GM21526 (cell line): ENCODE measurements at regions not wholly inside any gene's neighbourhood (a gene's known extent, or its start where the extent isn't known, plus 50 kb on each side); places are given as distances from the start of the nearest gene placed in this dataset.

ENCODE experiments used
- ATAC-seq: cut with Tn5 transposase; IDR thresholded peaks from one replicate; pipeline ENCODE4 v1.9.1; 2021; ENCODE audit warnings: moderate library complexity; ENCODE audit not compliant: unreplicated experiment, low FRiP score

GRCh38 chr14:97369901-97370300 lies 572.7 kb downstream of the VRK1 start:
- no peak for ATAC-seq

GRCh38 chr14:97376310-97376709 lies 579.1 kb downstream of the VRK1 start:
- ATAC-seq, result no peak

GRCh38 chr14:97377550-97377949 lies 580.4 kb downstream of the VRK1 start:
- no peak for ATAC-seq

- ATAC-seq, result no peak
These were observed 581.9 kb downstream of the VRK1 start for GRCh38 chr14:97379091-97379531.

- ATAC-seq, result no peak
These were observed 583.4 kb downstream of the VRK1 start for GRCh38 chr14:97380539-97380941.

GRCh38 chr14:97381309-97381708 lies 584.1 kb downstream of the VRK1 start:
- ATAC-seq, result no peak

- no peak for ATAC-seq
These were observed 585.5 kb downstream of the VRK1 start for GRCh38 chr14:97382616-97383226.

GRCh38 chr14:97385727-97386126 lies 588.5 kb downstream of the VRK1 start:
- ATAC-seq, result no peak

GRCh38 chr14:97387252-97387874 lies 590.2 kb downstream of the VRK1 start:
- ATAC-seq, result no peak

- ATAC-seq, result no peak
These were observed 591.2 kb downstream of the VRK1 start for GRCh38 chr14:97388408-97388807.

- no peak for ATAC-seq
These were observed 593.0 kb downstream of the VRK1 start for GRCh38 chr14:97390096-97390724.

- no peak for ATAC-seq
These were observed 596.1 kb downstream of the VRK1 start for GRCh38 chr14:97393244-97393643.

GRCh38 chr14:97395068-97395467 lies 597.9 kb downstream of the VRK1 start:
- no peak for ATAC-seq

- ATAC-seq, result no peak
These were observed 604.5 kb downstream of the VRK1 start for GRCh38 chr14:97401714-97402113.

GRCh38 chr14:97402279-97402678 lies 605.1 kb downstream of the VRK1 start:
- ATAC-seq, result no peak

GRCh38 chr14:97407701-97408407 lies 610.7 kb downstream of the VRK1 start:
- ATAC-seq, result no peak

GRCh38 chr14:97408503-97408902 lies 611.3 kb downstream of the VRK1 start:
- ATAC-seq, result no peak

- ATAC-seq, result no peak
These were observed 612.0 kb downstream of the VRK1 start for GRCh38 chr14:97408937-97409815.

- no peak for ATAC-seq
These were observed 613.8 kb downstream of the VRK1 start for GRCh38 chr14:97410667-97411620.
